ENCODE measurements at regions not wholly inside any gene's neighbourhood (a gene's known extent, or its start where the extent isn't known, plus 50 kb on each side); places are given as distances from the start of the nearest gene placed in this dataset.

DNA sequence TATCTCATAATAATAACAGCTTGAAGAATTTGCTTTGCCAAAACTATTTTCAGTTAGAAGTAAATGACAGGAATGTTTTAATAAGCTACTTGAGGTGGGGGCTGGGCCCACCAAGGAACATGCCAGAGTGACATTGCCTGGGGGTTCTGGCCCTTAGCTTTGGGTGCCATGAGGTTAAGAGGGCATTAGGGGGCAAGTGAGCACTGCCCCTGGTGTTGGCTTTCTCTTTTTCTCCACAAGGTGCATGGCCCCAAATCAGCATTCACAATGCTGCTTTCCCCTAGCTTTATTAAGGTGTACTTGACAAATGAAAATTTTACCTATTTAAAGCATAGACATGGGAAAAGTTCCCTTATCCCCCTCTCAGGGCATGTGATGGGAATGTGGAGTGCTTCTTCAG, 305.4 kb downstream of the TENT4A start:
- no peak for DNase-seq

DNA sequence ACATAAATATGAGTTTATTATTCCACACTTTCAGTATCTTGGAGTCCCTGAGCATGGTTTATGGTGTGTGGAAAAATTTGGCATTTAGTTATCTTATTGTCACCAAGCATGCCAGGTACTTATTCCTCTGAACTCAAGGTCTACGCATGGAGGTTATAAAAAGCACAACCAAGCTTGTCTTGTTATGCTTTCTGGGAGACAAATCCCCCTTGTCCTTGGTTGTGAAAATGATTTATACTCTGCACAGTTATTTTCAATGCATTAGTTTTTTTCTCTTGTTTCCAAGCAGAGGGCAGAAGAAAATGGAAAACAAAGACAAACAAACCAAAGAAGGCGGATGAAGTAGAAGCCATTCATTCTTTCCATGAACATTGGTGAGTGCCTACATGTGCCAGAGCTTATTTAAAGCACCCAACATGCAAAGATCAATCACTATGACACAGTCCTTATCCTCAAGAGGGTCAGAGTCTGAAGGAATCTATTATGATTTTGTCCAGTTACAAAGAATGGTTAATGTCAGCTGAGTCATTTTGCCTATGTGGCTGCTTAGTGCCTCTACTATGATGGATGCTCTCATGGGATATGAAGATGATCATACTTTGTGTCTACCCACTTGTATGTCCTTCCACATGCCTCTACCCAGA, 323.1 kb downstream of the TENT4A start:
- no peak for DNase-seq

DNA sequence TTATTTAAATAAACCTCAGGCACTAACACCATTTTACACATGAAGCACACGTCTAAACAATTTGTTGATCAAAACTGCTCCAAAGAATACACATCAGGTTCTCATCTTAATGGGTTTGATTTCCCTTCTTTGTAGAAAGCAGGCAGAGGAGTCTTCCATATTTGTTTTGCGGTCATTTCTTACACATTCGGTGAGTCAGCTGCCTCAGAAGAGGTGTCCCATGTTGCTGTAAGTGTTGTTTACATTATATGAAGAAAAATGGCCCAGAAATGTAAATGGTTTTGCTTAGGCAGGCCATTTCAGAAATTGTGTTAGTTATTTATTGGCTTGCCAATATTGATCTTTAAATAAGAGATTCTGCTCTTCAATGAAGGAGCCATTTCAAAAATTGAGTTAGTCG, 325.8 kb downstream of the TENT4A start:
- DNase-seq: no peak

DNA sequence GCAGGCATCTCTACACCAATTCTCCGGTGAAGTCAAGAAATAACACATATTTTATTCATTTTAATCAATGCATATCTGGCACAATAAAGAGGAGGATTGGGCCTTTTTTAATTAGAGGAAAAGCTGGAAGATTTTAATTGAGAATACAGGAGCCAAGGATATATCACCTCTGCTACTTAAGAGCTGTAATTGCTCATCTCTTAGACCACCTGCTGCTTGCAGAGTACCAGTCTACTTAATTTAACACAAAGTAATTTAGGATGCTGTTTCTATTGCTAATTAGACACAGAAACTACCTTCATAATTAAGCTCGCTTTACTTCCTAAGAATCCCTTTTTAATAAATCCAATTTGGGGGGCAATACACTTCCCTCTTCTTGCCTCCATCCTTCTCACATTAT, 326.9 kb downstream of the TENT4A start:
- DNase-seq: no peak

DNA sequence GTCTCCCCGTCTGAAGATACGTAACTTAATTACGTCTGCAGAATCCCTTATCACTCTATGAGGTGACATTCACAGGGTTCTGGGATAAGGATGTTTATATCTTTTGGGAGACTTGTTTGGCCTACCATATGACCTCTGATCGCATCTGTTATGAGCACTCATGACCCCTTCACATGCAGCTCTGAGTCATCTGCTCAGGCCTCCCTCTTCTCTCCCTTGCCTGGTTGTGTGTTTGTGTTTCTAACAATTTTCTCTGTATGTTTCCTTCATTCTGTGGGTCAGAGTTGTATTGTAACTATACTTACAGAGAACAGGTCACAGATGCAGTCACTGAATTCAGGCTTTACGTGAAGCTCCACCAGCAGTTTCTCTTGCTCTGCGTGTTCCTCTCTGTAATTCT, 330.6 kb downstream of the TENT4A start:
- DNase-seq: no peak

DNA sequence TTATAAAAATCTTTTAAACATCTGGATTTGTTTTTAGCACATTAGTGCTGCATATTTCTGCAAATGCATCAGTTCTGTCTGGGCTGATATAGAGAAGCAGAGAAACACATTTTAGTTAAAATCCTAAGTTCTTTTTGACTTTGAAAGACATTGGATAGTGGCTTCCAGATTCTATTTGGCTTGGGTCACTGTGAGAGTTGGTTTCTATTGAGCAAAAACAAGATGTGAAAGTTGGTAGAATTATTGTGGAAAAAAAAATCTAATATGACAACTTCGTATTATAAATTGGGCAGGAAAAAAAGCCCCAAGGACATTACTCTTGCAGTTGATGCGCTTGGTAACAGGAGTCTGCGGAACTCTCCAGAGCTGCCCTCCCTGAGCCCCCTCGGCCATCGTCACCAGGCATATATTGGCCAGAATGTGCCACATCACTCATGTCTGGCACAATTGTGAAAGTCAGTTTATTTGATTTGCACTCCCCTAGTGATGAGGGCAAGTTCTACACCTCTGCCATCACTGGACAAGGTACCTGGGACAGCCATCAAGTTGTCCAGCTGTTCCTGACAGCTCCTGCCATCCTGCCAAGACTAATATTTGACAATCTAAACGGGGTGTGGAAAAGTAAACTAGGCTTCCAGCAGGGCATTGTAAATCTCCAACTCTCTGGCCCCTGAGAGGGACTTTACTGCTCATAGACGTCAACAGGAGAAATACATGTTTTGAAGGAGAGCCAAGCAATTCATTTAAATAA, 334.5 kb downstream of the TENT4A start:
- DNase-seq: peak; percentile 3

DNA sequence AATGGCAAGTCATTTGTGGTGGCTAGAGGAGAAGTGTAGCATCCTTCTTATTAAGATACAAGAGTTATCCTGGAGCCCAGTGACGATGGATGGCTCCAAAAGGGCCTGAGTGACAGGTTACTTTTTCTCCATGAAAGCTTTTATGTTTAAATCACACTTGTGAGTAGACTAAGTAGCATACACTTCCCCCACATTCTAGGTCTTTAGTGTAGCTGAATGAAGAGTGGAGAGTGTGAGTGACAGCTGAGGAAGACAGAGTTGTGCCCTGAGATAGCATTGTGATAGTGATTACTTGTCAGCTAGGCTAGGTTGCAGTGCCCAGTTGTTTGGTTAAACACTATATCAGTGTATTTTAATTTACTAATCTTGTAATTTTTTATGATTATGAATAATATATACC, 337.8 kb downstream of the TENT4A start:
- no peak for DNase-seq

DNA sequence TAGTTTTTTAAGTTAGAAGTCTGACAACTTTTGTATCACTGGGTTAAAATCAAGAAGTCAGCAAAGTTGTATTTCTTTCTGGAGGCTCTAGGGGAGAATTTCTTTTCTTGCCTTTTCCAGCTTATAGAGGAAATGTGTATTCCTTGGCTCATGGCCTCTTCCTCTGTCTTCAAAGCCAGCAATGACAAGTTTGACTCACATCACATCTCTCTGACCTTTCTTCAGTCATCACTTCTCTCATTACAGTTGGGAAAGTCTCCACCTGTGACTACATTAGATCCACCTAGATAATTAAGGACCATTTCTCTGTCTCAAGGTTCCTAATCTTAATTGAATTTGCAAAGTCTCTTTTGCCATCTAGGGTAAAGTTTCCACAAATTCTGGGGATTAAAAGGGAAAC, 339.9 kb downstream of the TENT4A start:
- no peak for DNase-seq

DNA sequence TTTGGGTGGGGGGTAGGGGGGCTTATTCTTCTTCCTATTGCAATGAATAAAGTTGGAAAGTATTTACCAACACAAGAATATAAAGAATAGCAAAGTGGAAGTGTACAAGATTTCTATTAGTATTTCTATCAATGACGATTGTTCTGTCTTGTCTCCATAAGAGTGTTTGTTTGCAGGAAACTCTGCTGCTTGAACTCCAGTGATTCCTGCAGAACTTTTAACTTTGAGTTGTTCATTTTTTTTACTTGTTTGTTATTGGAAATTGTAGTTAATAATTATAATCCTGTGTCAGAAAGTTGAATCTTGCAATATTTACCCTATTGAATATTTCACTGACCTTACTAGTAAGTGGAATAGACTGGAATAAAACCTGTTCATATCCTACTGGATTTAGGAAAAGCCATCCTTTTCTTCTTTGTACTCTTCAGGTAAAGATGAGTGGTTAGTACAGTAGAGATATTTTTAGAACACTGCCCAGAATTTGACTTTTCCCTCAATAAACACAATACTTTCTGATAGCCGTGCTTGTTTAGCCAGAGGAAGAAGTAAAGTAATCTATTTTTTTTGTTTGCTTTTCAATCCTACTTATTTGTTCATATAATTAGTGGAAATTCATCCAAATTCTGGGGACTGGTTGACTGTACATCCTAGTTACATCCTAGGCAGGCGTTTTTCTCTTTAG, 340.4 kb downstream of the TENT4A start:
- no peak for DNase-seq

DNA sequence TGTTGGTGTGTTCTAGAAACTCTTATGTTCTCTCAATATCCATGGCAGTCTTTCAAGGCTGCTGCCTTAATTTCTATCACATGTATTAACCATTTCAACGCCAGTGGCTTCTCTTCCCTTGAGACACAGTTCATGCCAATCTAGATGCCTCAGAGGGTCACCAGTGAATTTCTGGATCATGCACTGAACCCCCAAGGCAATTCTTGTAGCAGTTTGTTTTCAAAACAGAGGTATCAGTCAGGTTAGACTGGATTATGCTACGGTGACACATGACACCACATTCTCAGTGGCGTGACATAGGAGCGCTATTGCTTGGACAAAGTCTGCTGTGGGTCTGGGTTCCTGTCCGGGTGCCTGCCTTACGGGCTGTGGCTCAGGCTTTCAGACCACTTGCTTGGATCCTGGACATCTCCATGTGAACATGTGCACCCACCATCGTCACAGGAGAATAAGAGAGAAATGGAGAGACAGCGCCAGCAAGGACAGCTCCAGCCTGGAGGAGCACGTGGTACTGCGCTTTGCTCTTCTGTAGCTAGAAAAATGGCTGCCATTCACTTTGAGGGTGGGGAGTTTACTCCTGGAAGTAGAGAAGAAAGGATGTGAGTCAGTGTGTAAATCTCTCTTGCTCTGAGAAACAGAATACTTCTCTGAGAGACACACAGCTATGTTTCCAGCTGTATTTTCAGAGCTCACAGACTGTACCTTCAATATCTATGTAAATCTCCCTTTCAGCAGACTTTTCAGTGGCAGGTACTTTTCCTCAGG, 329.3 kb upstream of the ADCY2 start:
- no peak for DNase-seq

DNA sequence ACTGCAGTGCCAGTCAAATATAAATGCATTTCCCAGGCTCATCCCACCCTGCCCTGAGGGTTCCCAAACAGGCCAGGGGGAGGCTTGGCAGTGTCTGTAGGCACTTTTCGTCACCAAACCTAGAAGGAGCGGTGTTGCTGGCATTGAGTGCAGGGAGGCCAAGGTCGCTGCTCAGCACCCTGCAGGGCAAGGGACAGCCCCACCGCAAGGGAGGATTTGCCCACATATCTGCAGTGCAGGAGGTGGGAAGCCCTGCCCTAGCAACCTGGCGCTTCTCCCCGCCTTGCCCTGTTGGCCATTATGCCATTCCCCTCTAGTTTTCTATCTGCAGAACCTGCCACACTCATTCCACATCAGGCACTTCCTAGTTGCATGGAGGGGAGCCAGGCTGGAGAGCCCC, 327.8 kb upstream of the ADCY2 start:
- no peak for DNase-seq

DNA sequence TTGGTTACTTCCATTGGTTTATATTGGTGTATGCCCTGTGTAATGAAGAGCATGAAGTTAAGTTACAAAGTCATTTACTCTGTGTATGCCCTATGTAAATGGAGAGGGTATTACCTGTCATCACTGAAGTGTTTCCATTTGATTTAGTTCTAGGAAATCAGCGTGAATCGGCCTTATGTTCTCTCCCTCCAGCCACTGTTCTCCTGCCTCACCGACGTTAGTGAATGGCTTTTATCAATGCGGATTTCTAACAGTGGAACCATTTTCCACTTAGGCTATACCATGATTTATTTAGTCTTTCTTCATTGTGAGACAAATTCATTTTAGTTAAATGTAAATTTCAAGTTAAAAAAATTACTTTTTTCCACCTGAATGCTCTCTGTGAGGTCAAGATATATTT, 327.0 kb upstream of the ADCY2 start:
- no peak for DNase-seq

DNA sequence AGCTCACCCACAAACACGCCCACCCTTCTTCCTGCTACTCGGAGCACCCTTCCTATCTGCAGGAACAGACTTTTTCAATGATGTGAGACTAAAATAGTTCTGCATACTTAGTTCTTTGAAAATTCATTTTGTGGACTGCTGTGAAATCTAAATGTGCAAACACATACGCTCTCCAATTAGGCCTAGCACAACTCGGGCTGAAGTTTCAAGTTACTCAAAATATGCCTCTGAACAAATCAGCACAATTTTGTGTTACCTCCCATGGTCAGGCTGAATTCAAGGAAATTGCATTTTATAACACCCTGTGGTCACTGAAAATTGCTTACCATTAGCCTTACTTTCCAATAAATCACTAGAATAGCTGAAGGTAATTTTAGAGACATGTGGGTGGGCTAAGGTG, 323.8 kb upstream of the ADCY2 start:
- DNase-seq: no peak

DNA sequence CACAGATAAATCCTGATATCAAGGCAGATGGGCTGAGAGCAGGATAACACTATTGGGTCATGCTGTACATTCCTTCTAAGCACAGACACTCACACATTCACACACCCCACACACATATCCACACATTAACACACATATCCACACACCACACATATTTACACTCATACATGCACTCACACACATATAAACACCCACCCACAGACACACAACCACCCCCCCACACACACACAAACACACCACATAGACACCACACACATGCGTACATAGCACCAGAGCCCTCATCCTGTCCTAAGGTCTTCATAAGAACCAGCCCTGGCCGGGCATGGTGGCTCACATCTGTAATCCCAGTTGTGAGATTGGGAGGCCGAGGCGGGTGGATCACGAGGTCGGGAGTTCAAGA, 322.3 kb upstream of the ADCY2 start:
- no peak for DNase-seq

DNA sequence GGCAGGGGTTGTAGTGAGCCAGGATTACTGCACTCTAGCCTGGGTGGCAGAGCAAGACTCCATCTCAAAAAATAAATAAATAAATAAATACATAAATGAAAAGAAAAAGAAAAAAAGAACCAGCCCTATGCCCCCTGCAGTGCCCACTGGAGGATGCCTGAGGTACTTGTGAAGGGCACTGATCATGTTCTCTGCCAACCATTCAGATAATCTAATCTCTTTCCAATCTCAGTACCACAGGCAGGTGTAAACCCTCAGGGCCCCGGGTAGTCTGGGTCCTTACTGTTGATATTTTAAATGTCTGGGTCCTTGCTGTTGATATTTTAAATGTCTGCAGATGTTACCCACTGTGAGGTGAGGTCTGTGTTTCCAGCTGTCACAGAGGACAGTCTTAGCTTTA, 321.8 kb upstream of the ADCY2 start:
- no peak for DNase-seq

DNA sequence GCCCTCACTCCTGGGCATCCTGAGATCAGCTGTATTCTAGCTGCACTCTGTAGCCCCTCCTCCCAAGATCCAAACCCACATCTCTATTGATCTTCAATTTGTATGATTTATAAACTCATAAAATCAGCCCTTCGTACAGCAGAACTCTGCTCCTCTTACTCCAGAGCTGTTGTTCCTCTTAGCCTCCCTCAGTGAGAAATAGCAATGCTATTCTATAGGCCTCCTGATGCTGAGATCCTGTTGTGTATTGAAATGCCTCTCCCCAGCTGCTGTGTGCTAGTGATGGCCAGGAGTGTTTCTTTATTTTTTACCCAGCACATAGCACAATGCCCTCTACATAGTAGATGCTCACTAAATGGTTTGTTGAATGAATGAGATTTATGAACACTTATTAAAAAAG, 320.5 kb upstream of the ADCY2 start:
- DNase-seq: no peak

DNA sequence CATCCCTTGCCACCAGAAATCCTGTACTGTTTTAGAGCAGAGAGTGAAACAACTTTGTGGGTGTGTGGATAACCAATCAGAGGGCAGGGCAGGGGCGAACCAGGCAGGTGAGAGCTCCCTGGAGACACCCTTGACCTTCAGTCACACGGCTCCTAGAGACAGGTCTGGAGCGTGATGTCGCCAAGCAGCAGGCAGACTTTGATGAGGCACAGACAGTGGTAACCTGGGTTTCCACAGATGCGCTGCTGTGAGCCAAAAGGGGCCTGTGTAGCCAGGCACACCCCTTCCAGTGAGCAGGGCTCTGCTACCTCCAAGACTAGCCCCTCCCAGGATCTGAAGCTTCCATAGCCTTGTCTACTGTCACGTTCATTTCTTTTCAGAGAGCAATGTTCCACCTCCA, 317.8 kb upstream of the ADCY2 start:
- DNase-seq: no peak

DNA sequence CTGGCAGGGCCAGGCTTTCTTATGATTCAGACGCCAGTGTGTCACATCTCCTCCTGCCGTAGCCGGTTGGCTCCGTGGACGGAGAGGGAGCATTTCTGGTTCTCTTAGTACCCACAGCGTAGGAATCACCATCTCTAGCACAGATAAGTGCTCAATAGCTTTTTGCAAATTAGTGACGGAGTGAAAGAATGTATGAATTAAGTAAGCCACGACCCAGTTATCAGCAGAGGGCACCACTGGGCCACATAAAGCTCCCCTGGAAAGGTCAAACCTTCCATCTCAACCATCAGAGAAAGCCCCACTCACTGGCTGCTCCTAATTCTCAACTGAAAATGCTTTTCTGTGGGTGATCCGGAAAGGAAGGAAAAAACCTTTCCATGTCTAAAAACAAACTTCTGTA, 317.0 kb upstream of the ADCY2 start:
- no peak for DNase-seq

DNA sequence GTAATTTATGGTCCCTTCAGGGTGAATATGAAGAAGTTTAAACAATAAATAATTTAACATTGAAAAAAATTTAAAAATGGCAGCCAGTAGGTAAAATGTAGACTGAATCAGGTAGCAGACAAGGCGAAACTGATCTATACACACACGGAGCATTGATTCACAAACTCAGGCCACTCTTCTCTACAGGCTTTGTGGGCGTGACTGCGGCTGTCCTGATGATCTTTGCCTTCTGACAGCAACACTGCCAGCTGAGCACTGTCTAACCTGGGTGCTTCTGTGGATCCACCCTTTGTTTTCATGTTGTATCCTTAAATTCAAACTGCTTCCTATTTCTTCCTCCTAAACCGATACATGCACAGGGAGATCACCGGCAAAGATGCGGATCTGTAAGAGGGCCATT, 315.4 kb upstream of the ADCY2 start:
- DNase-seq: no peak

DNA sequence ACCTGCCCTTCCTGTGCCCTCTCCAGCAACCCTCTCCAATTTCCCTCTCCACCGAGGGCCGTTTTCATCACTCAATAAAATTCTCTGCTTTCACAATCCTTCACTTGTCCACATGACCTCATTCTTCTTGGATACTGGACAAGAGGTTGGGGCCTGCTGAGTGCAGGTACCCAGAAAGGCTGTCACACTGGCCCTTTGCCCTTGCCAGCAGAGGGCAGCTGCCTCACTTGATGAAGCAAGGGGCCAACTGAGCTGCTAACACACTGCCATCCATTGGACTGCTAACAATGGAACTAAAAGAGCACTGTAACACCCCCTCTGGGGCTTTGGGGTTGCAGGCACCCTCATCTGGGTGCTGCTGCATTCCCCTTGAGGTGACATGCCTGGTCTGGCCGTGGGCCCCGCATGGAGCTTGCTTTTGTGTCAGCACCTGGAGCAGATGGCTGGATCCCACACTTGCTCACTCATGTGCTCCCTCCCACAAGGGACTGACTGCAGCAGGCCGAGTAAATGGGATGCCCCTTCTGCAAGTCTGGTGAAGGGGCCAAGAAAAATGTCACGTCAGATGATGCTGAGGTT, 308.1 kb upstream of the ADCY2 start:
- DNase-seq: no peak

DNA sequence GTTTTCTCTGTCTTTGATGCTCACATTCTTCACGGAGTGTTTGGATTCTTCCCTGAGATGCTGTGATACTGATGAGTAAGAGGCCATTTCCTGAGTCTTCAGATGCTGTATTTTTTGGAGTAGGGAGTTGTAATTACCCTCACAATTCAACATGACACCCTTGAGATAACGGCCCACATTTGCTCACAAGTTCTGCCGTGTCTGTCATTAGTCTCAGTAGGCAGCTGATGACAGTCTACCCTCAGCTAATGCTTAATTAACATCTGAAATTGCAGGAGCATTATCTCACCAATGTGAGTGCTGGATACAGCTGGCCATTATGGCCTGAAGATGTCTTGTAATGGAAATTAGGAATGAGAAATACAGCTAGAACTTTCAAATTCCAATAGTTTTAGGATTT, 307.1 kb upstream of the ADCY2 start:
- no peak for DNase-seq

DNA sequence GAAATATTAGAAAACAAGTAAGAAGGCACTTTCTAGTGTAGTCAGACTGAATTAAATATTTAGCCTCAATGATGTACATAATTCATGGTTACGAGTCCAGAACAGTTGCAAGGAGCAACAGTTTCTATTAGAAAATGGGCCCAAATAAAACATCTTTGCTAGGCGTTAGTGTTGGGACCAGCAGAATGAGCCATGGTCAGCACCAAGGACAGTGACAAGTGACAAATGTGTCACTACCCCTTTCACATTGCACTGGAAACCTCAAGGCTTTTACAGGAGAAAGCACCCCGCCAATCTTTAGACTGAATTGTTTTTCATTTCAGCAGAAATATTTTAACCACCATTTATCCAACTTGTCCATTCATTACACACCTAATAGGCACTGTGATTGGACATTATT, 301.3 kb upstream of the ADCY2 start:
- DNase-seq: no peak

DNA sequence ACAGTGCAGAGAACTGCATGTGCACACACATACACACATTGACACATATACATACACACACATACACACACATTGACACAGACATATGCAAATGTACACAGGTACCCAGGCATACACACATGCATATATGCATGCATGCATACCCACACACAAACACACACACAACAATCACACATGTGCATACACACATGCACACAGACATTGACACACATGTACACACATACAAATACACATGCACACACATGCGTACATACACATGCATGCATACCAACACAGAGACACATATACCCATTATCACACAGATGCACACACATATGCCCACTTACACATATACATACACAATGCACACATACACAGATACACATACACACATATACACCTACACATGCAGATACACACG, 299.6 kb upstream of the ADCY2 start:
- DNase-seq: no peak
